H1 (cell line): ENCODE measurements at regions not wholly inside any gene's neighbourhood (a gene's known extent, or its start where the extent isn't known, plus 50 kb on each side); places are given as distances from the start of the nearest gene placed in this dataset.
"Not testable (repeated sequence)": the region's sequence is repeated elsewhere in the genome, so short reads cannot be mapped to it uniquely, and the experiment has no call there.

Source experiments
- CHD1 ChIP-seq: IDR thresholded peaks from 2 replicates; pipeline ENCODE4 v1.6.1; 2012; ENCODE audit warnings: low read depth, low read length, improper control_type of control experiment
- CTBP2 ChIP-seq: IDR thresholded peaks from 2 replicates; pipeline ENCODE4 v1.7.0; 2011; ENCODE audit warnings: borderline replicate concordance, mild to moderate bottlenecking, moderate library complexity, mixed read lengths, low read length; ENCODE audit not compliant: insufficient read depth, insufficient read length
- EGR1 ChIP-seq: IDR thresholded peaks from 2 replicates; pipeline ENCODE4 v1.6.1; 2011; ENCODE audit warnings: low read depth, low read length, borderline replicate concordance
- EZH2 ChIP-seq: fragments of 200-600 bp; sonication (generic); IDR thresholded peaks from 2 replicates; pipeline ENCODE4 v1.7.1; 2012; ENCODE audit warnings: low read depth, mild to moderate bottlenecking, moderate library complexity, low read length, inconsistent platforms; ENCODE audit not compliant: severe bottlenecking
- FOSL1 ChIP-seq: IDR thresholded peaks from 2 replicates; pipeline ENCODE4 v1.6.1; 2011; ENCODE audit warnings: mild to moderate bottlenecking, low read depth, low read length, moderate library complexity; ENCODE audit not compliant: insufficient read depth
- JUN ChIP-seq: IDR thresholded peaks from 2 replicates; pipeline ENCODE4 v1.6.1; 2011; ENCODE audit warnings: low read depth, mild to moderate bottlenecking, improper control_type of control experiment, low read length
- POLR2A ChIP-seq, 2 experiments: IDR thresholded peaks; 1 replicate in 1 of 2; 2 replicates in 1 of 2; pipeline ENCODE4 v1.6.1; 2011; ENCODE audit warnings: low read depth in 2 of 2, low read length in 2 of 2, mild to moderate bottlenecking in 2 of 2; ENCODE audit errors: control extremely low read depth in 1 of 2
- POLR2AphosphoS5 ChIP-seq: IDR thresholded peaks from 2 replicates; pipeline ENCODE4 v1.6.1; 2011; ENCODE audit warnings: low read depth, low read length
- SAP30 ChIP-seq: fragments of 300-600 bp; sonication (generic); IDR thresholded peaks from 2 replicates; pipeline ENCODE4 v1.7.1; 2012; ENCODE audit warnings: low read length, moderate library complexity, mild to moderate bottlenecking, inconsistent platforms; ENCODE audit not compliant: insufficient read depth, insufficient replicate concordance
- TF ChIP-seq, protein P1 (sequence below), 3 experiments: IDR thresholded peaks; 1 replicate in 2 of 3; 2 replicates in 1 of 3; pipeline versions ENCODE4 v1.5.1 to v1.6.1; 2011; ENCODE audit warnings: low read length in 3 of 3, mild to moderate bottlenecking in 3 of 3, inconsistent platforms in 2 of 3, low read depth in 1 of 3, moderate library complexity in 1 of 3; ENCODE audit not compliant: insufficient read depth in 1 of 3; ENCODE audit errors: control extremely low read depth in 1 of 3

DNA sequence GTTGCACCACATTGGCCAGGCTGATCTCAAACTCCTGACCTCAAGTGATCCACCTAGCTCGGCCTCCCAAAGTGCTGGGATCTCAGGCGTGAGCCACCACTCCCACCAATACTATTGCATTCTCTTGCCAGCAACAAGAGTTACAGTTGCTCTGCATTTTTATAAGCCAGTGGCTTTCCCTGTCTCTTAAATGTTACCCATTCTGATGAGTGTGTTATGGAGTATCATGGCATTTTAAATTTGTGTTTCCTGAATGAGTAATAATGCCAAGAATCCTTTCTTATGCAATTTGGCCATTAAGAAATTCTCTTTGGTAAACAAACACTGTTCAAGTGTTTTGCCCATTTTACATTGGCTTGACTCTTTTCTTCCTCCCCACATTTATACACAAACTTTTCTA, 163.0 kb downstream of the PPIAL4G start:
- not testable (repeated sequence) for TF ChIP-seq EGR1; EZH2; FOSL1; POLR2A (IDR thresholded peaks at IDR 0.05; ENCODE audit: control extremely low read depth in 1 of 2, low read depth in 2 of 2, low read length in 2 of 2); CHD1; JUN; POLR2AphosphoS5; CTBP2; SAP30
- TF ChIP-seq, protein P1, sequence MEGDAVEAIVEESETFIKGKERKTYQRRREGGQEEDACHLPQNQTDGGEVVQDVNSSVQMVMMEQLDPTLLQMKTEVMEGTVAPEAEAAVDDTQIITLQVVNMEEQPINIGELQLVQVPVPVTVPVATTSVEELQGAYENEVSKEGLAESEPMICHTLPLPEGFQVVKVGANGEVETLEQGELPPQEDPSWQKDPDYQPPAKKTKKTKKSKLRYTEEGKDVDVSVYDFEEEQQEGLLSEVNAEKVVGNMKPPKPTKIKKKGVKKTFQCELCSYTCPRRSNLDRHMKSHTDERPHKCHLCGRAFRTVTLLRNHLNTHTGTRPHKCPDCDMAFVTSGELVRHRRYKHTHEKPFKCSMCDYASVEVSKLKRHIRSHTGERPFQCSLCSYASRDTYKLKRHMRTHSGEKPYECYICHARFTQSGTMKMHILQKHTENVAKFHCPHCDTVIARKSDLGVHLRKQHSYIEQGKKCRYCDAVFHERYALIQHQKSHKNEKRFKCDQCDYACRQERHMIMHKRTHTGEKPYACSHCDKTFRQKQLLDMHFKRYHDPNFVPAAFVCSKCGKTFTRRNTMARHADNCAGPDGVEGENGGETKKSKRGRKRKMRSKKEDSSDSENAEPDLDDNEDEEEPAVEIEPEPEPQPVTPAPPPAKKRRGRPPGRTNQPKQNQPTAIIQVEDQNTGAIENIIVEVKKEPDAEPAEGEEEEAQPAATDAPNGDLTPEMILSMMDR (IDR thresholded peaks at IDR 0.05; ENCODE audit: control extremely low read depth in 1 of 3, insufficient read depth in 1 of 3, low read depth in 1 of 3, low read length in 3 of 3): not testable (repeated sequence)
